ENCODE measurements at regions not wholly inside any gene's neighbourhood (a gene's known extent, or its start where the extent isn't known, plus 50 kb on each side); places are given as distances from the start of the nearest gene placed in this dataset.

- TF ChIP-seq HDGF (IDR thresholded peaks at IDR 0.05; ENCODE audit: borderline replicate concordance) = no peak
- no peak for TF ChIP-seq ARNT (IDR thresholded peaks at IDR 0.05)
- no peak for TF ChIP-seq FOXA1 (IDR thresholded peaks at IDR 0.05)
- TF ChIP-seq BHLHE40 (IDR thresholded peaks at IDR 0.05; ENCODE audit: borderline replicate concordance) = no peak
- no peak for TF ChIP-seq ZNF384 (IDR thresholded peaks at IDR 0.05)
- TF ChIP-seq NFRKB (IDR thresholded peaks at IDR 0.05) = no peak
- no peak for TF ChIP-seq FOXM1 (IDR thresholded peaks at IDR 0.05; ENCODE audit: borderline replicate concordance)
- no peak for TF ChIP-seq SUZ12 (IDR thresholded peaks at IDR 0.05)
- TF ChIP-seq PKNOX1 (IDR thresholded peaks at IDR 0.05) = no peak
These were observed 382.5 kb downstream of the ANKRD50 start for GRCh38 chr4:124330045-124330444.
